Prostate gland (tissue), 2 donors: ENCODE measurements at regions not wholly inside any gene's neighbourhood (a gene's known extent, or its start where the extent isn't known, plus 50 kb on each side); places are given as distances from the start of the nearest gene placed in this dataset.
A peak's percentile ranks its signal among the peaks of the same experiment; 100 is the strongest.

ENCODE experiments used
- DNase-seq: peaks from one replicate; pipeline ENCODE4 v3.0.0-alpha.2; 2019; ENCODE audit warnings: low spot score
- H3K27ac ChIP-seq, 2 donors: fragments of 200-600 bp; sonication (generic); 2 replicates each; pipeline ENCODE4 v1.5.1; 2017 to 2019
- H3K27me3 ChIP-seq: fragments of 200-600 bp; sonication (generic); replicated peaks from 2 replicates; pipeline ENCODE4 v1.5.1; 2019; ENCODE audit not compliant: insufficient read depth
- H3K36me3 ChIP-seq, 2 donors: fragments of 200-600 bp; sonication (generic); 1 replicate in 1 of 2; 2 replicates in 1 of 2; pipeline versions ENCODE4 v1.5.1 to v1.8.1; 2017 to 2019
- H3K4me1 ChIP-seq: fragments of 200-600 bp; sonication (generic); replicated peaks from 2 replicates; pipeline ENCODE4 v1.5.1; 2019
- H3K4me3 ChIP-seq, 2 donors: fragments of 200-600 bp; sonication (generic); 2 replicates each; pipeline ENCODE4 v1.5.1; 2017 to 2019
- H3K9me3 ChIP-seq: fragments of 200-600 bp; sonication (generic); 2 replicates; pipeline ENCODE4 v1.5.1; 2017
- CTCF ChIP-seq, 4 experiments: fragments of 200-600 bp in 2 of 4; fragments of 450-650 bp in 2 of 4; sonication (generic) in 2 of 4; IDR thresholded peaks; 1 replicate in 3 of 4; 2 replicates in 1 of 4; pipeline ENCODE4 v1.5.1; 2016 to 2019; ENCODE audit warnings: antibody characterized with exemption in 4 of 4, mild to moderate bottlenecking in 2 of 4, moderate library complexity in 2 of 4
- POLR2A ChIP-seq: fragments of 450-650 bp; IDR thresholded peaks from one replicate; pipeline ENCODE4 v1.6.1; 2016; ENCODE audit warnings: antibody characterized with exemption, mild to moderate bottlenecking
- POLR2AphosphoS5 ChIP-seq: sonication (generic); formaldehyde crosslinking; IDR thresholded peaks from one replicate; pipeline ENCODE4 v1.6.1; 2017; ENCODE audit warnings: antibody characterized with exemption
- WGBS: methylation state at CpG from one replicate; pipeline ENCODE4 v1.1.5; 2018; 5-methylcytosine and 5-hydroxymethylcytosine counted together
- intact Hi-C: fragments of 100-400 bp; cut with DNase I; formaldehyde crosslinking; loops from one replicate; pipeline ENCODE4 v1.14.2; 2022

GRCh38 chr5:174413567-174414314 lies 310.6 kb upstream of the MSX2 start:
- H3K36me3 ChIP-seq, result no peaks in the 10 kb centered on the region
- TF ChIP-seq POLR2A (no peak), POLR2AphosphoS5 (no peak), CTCF (IDR thresholded peaks at IDR 0.05) (no peak)
- 63% methylated on average over 10 of the region's 10 CpGs for WGBS
- H3K9me3 ChIP-seq, result no peaks in the 10 kb centered on the region
- intact Hi-C loops, result no loop called here
- H3K4me1 ChIP-seq, result no peaks in the 10 kb centered on the region
- no peak overlapping the region for H3K27ac ChIP-seq
- no peak overlapping the region for H3K4me3 ChIP-seq
- peaks cover 3% of the 10 kb centered on the region for H3K27me3 ChIP-seq
- no peak for DNase-seq

DNA sequence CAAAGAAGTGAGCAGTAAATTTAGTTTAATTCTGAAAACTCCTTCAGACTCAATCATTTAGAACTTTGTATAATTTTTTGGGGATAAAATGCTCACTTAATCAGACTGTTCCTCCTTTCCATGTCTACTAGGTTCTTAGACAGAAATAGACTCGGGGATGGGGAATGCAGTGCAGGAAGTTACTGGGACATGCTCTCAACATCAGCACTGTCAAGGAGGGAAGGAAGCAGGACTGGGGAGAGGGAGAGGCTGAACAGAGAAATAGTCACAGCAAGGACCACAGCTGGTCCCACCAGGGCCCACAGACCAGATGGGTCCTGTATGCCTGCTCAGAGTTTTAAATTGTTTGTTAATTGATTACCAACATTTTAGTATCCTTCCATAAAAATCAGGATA lies 310.1 kb upstream of the MSX2 start:
- DNase-seq, result no peak
- H3K4me3 ChIP-seq, result no peak overlapping the region
- H3K36me3 ChIP-seq, result no peaks in the 10 kb centered on the region
- TF ChIP-seq POLR2AphosphoS5 (no peak), POLR2A (no peak), CTCF (IDR thresholded peaks at IDR 0.05) (no peak)
- H3K9me3 ChIP-seq, result no peaks in the 10 kb centered on the region
- intact Hi-C loops, result no loop called here
- WGBS, result 65% methylated on average over 1 of the region's 1 CpG
- no peak overlapping the region for H3K27ac ChIP-seq
- no peaks in the 10 kb centered on the region for H3K4me1 ChIP-seq
- peaks cover 3% of the 10 kb centered on the region for H3K27me3 ChIP-seq

DNA sequence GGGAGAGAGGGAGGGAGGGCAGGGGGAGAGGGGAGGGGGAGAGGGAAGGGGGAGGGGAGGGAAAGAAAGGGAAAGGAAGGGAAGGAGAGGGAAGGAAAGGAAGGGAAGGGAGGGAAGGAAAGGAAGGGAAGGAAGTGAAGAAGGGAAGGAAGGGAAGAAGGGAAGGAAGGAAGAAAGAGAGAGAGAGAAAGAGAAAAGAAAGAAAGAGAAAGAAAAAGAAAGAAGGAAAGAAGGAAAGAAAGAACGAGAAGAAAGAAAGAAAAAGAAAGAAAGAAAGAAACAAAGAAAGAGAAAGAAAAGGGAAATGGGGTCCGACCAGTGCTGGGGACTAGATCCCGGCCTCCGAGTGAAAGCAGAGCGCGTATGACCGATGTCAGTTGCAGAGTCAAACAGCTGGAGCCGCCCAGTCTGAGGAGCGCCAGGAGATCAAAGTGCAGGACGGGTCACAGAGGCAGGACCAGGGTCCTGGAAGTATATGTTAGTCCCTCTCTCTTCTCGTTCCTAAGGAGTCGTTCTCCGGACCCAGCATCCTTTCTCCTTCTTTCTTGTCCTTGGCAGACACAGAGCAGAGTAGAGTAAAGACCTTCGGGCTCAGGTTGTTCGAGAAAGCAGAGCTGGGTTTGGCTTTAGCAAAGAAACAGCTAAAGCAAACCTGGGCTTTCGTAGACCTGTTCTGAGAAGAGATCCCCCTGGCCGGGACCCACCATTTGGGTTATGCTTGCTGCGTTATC lies 305.4 kb upstream of the MSX2 start:
- WGBS, result 4% methylated on average over 18 of the region's 18 CpGs

GRCh38 chr5:174419540-174420132 lies 304.7 kb upstream of the MSX2 start:
- Histone ChIP-seq H3K36me3 (no peaks in the 10 kb centered on the region), H3K4me1 (no peaks in the 10 kb centered on the region), H3K4me3 (no peak overlapping the region), H3K27me3 (peaks cover 3% of the 10 kb centered on the region), H3K27ac (no peak overlapping the region), H3K9me3 (no peaks in the 10 kb centered on the region)
- WGBS, result 16% methylated on average over 17 of the region's 17 CpGs
- intact Hi-C loops, result loop anchor here (1.0 to 5.0 kb wide), 3 partner anchors 313 to 517 kb away; no protein-coding TSS in a partner anchor
- DNase-seq, result peak; percentile 92
- TF ChIP-seq POLR2AphosphoS5, result peak; percentile 17
- TF ChIP-seq POLR2A, result no peak
- peak; percentile 74 to 92 (median 92) for TF ChIP-seq CTCF (IDR thresholded peaks at IDR 0.05)

More for the DNA sequence above, 305.4 kb upstream of the MSX2 start:
- peaks cover 3% of the 10 kb centered on the region for H3K27me3 ChIP-seq
- no peak overlapping the region for H3K27ac ChIP-seq
- TF ChIP-seq POLR2AphosphoS5 (no peak), POLR2A (no peak), CTCF (IDR thresholded peaks at IDR 0.05) (no peak)
- H3K4me1 ChIP-seq, result no peaks in the 10 kb centered on the region
- H3K9me3 ChIP-seq, result no peaks in the 10 kb centered on the region
- no peak overlapping the region for H3K4me3 ChIP-seq
- no peak for DNase-seq
- no peaks in the 10 kb centered on the region for H3K36me3 ChIP-seq
- intact Hi-C loops, result loop anchor here (1.0 to 2.0 kb wide), 2 partner anchors 374 to 518 kb away; no protein-coding TSS in a partner anchor
